ENCODE measurements at regions not wholly inside any gene's neighbourhood (a gene's known extent, or its start where the extent isn't known, plus 50 kb on each side); places are given as distances from the start of the nearest gene placed in this dataset.

- no peak for TF ChIP-seq CTCF (IDR thresholded peaks at IDR 0.05)
- no peak for TF ChIP-seq POLR2A (IDR thresholded peaks at IDR 0.05)
Observed at GRCh38 chr9:113658545-113658895, 195.0 kb downstream of the RGS3 start.
